ENCODE measurements at regions not wholly inside any gene's neighbourhood (a gene's known extent, or its start where the extent isn't known, plus 50 kb on each side); places are given as distances from the start of the nearest gene placed in this dataset.

DNA sequence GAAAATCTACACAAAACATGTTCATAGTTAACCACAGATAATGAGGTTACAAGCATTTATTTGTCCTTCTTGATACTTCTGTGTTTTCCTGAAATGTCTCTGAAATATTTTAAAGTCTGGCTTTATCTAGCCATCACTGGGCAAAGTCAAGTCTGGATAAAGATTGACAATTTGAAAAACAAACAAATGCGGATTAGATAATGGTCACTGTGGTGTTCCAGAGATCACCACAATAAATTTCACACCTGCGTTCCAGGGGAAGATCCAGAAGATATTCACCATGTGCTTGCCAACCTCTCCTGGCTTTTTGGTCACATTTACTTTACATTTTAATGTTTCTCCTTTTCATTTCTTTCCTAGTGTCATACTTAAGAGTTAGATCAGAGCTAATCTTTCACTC, 109.7 kb upstream of the CCDC28A start (continued):
- TF ChIP-seq, protein P1, sequence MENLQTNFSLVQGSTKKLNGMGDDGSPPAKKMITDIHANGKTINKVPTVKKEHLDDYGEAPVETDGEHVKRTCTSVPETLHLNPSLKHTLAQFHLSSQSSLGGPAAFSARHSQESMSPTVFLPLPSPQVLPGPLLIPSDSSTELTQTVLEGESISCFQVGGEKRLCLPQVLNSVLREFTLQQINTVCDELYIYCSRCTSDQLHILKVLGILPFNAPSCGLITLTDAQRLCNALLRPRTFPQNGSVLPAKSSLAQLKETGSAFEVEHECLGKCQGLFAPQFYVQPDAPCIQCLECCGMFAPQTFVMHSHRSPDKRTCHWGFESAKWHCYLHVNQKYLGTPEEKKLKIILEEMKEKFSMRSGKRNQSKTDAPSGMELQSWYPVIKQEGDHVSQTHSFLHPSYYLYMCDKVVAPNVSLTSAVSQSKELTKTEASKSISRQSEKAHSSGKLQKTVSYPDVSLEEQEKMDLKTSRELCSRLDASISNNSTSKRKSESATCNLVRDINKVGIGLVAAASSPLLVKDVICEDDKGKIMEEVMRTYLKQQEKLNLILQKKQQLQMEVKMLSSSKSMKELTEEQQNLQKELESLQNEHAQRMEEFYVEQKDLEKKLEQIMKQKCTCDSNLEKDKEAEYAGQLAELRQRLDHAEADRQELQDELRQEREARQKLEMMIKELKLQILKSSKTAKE (CRISPR knock-in tag; IDR thresholded peaks at IDR 0.05; ENCODE audit: borderline replicate concordance): no peak
- TF ChIP-seq FOXA1 (IDR thresholded peaks at IDR 0.05) (no peak), FOXA1 (CRISPR knock-in tag; IDR thresholded peaks at IDR 0.05) (no peak), ZNF878 (CRISPR knock-in tag; IDR thresholded peaks at IDR 0.05) (peak; percentile 34; the same call in 1 of the 2 replicates), HNRNPH1 (optimal IDR thresholded peaks at IDR 0.05; ENCODE audit: low read depth, low read length) (no peak), CCDC6 (CRISPR knock-in tag; IDR thresholded peaks at IDR 0.05) (no peak), PPARG (CRISPR knock-in tag; conservative IDR thresholded peaks at IDR 0.05) (no peak), GATA4 (IDR thresholded peaks at IDR 0.05; ENCODE audit: borderline replicate concordance, low read depth) (no peak), MIXL1 (CRISPR knock-in tag; IDR thresholded peaks at IDR 0.05) (peak; percentile 48; the same call in 1 of the 2 replicates), FOXK2 (IDR thresholded peaks at IDR 0.05) (no peak), ZNF251 (CRISPR knock-in tag; IDR thresholded peaks at IDR 0.05) (no peak), HOXA9 (CRISPR knock-in tag; IDR thresholded peaks at IDR 0.05; ENCODE audit: borderline replicate concordance) (no peak), ZKSCAN8 (CRISPR knock-in tag; IDR thresholded peaks at IDR 0.05; ENCODE audit: borderline replicate concordance) (no peak), SSRP1 (CRISPR knock-in tag; IDR thresholded peaks at IDR 0.05) (no peak), AGO2 (optimal IDR thresholded peaks at IDR 0.05; ENCODE audit: low read depth, low read length) (no peak), SP5 (CRISPR knock-in tag; IDR thresholded peaks at IDR 0.05; ENCODE audit: borderline replicate concordance, low read depth) (no peak), ERF (CRISPR knock-in tag; IDR thresholded peaks at IDR 0.05) (no peak), ZNF335 (CRISPR knock-in tag; IDR thresholded peaks at IDR 0.05) (no peak)
- TF ChIP-seq, protein P2, sequence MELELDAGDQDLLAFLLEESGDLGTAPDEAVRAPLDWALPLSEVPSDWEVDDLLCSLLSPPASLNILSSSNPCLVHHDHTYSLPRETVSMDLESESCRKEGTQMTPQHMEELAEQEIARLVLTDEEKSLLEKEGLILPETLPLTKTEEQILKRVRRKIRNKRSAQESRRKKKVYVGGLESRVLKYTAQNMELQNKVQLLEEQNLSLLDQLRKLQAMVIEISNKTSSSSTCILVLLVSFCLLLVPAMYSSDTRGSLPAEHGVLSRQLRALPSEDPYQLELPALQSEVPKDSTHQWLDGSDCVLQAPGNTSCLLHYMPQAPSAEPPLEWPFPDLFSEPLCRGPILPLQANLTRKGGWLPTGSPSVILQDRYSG (CRISPR knock-in tag; IDR thresholded peaks at IDR 0.05): no peak
- TF ChIP-seq, protein P3, sequence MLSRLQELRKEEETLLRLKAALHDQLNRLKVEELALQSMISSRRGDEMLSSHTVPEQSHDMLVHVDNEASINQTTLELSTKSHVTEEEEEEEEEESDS (CRISPR knock-in tag; IDR thresholded peaks at IDR 0.05; ENCODE audit: borderline replicate concordance): no peak
- TF ChIP-seq, protein P4, sequence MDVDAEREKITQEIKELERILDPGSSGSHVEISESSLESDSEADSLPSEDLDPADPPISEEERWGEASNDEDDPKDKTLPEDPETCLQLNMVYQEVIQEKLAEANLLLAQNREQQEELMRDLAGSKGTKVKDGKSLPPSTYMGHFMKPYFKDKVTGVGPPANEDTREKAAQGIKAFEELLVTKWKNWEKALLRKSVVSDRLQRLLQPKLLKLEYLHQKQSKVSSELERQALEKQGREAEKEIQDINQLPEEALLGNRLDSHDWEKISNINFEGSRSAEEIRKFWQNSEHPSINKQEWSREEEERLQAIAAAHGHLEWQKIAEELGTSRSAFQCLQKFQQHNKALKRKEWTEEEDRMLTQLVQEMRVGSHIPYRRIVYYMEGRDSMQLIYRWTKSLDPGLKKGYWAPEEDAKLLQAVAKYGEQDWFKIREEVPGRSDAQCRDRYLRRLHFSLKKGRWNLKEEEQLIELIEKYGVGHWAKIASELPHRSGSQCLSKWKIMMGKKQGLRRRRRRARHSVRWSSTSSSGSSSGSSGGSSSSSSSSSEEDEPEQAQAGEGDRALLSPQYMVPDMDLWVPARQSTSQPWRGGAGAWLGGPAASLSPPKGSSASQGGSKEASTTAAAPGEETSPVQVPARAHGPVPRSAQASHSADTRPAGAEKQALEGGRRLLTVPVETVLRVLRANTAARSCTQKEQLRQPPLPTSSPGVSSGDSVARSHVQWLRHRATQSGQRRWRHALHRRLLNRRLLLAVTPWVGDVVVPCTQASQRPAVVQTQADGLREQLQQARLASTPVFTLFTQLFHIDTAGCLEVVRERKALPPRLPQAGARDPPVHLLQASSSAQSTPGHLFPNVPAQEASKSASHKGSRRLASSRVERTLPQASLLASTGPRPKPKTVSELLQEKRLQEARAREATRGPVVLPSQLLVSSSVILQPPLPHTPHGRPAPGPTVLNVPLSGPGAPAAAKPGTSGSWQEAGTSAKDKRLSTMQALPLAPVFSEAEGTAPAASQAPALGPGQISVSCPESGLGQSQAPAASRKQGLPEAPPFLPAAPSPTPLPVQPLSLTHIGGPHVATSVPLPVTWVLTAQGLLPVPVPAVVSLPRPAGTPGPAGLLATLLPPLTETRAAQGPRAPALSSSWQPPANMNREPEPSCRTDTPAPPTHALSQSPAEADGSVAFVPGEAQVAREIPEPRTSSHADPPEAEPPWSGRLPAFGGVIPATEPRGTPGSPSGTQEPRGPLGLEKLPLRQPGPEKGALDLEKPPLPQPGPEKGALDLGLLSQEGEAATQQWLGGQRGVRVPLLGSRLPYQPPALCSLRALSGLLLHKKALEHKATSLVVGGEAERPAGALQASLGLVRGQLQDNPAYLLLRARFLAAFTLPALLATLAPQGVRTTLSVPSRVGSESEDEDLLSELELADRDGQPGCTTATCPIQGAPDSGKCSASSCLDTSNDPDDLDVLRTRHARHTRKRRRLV (CRISPR knock-in tag; IDR thresholded peaks at IDR 0.05): no peak
